Right forelimb (tissue), 1 donor: ENCODE measurements at regions not wholly inside any gene's neighbourhood (a gene's known extent, or its start where the extent isn't known, plus 50 kb on each side); places are given as distances from the start of the nearest gene placed in this dataset.
"Not testable (repeated sequence)": the region's sequence is repeated elsewhere in the genome, so short reads cannot be mapped to it uniquely, and the experiment has no call there.

Experiments
- DNase-seq: peaks from one replicate; pipeline ENCODE4 v3.0.0-alpha.2; 2018

DNA sequence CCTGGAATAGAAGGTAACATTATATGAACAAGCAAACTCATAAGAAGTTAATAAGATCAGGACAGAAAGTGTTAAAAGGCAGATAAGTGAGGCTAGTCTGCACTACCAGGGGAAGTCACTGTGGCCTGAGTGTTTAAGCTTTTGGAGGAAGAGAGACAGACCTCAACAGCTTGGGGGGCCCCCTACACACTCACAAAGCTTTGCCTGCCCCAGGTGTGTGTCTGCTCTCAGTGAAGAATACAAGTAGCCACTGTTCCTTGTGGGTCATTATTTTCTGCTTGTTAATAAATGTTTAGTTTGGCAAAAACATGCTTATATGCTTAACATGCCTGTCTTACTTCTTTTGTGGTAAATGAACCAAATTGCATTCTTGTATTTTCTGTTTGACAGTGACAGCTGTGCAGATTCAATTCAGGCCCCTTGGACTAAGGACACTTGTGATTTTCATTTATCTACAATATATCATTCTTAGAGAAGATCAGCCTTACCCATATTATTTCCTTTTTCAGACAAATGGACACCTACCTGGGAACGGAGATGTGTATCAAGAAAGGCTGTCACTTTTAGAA, 50.7 kb upstream of the C12orf71 start:
- DNase-seq: no peak

DNA sequence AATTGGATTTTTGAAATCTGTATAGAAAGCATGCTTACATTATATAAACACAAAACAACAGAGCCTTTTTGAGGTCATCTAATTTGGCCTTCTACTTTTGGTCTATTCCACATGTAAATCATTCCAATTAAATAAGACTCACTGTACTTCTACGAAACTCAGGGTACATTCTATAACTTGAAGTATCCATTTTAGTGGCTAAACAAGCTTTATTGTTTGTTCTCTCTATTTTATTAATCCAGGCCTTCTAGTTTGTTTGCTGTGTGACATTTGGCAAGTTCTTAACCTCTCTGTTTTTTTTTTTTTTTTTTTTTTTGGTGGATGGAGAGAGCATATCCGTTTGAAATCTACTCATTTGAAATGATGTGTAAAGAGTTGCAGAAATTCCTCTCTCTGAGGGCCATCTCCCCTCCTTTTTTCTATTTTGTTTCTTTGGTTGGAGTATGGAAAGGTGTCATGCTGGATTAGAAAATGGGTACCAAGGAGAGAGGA, 58.1 kb upstream of the C12orf71 start:
- DNase-seq: no peak

DNA sequence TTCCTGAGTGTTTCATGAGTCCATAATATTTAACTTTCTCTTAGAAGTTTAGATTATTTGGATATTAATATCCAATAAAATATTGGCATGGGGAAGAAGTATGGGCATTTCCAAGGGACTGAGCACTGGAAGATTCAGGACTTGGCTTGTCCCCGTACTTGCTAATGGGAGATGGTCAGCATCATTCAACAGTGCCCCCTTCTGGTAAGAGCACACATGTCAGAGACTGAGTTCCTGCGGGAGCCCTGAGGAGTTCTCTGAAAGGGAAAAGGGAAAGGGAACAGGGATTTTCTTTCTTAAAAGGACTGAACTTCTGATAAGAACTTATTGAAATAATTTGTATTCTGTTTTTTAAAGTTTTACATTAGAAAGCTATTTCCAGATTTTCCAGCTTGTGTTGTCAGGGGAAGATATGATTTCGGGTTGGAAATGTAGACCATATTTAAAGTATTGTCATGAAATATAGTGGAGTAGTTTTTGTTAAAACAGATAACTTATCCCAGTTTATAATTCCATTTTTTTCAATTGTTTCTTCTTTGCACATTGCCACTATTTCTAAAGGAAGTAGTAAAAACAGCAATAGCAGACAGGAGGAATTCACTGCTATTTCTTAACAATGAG, 59.8 kb upstream of the C12orf71 start:
- DNase-seq: peak; percentile 57

DNA sequence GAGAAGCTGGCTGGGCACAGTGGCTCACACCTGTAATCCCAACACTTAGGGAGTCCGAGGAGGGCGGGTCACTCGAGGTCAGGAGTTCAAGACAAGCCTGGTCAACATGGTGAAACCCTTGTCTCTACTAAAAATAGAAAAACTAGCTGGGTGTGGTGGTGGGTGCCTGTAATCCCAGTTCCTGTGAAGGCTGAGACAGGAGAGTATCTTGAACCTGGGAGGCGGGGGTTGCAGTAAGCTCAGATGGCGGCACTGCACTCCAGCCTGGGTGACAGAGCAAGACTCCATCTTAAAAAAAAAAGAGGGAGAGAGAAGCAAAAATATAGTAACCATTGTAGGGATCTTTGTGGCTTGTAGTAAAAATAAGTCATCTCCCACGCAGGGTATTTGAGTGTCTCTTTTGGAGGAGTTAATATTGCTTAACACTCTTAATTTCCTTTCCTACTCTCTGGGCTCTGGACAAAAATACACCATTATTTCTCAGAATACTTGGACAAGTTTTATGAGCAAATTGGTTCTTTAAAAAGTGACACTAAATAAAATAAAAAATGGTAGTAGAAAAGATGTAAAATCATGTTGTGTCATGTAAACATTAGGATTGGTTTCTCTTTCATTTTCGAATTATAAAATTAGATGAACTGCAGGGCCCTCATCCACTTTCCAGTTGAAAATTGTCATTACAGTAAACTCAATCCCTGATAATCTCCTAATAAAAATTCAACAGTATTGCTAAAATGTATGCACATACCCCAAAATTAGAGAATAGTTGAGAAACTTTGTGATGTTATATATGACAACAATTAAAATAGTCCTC, 61.1 kb upstream of the C12orf71 start:
- DNase-seq: no peak

DNA sequence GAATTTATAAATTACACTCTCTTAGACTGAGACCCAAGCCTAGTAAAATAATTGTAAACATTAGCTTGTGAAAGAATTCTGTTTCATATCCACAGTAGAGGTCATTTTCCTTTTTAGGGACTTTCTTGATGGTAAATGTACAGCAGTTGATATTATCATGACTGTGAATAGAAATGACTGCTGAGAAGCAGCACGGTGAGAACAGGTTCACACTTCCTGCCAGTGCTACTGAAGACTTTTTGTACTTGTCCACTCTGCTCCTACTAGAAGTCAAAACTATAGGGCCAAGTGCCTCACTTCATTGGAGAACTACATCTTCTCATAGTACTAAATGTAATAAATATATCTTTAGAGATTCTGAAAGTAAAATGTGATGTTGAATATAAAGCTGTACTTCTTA, 63.3 kb upstream of the C12orf71 start:
- not testable (repeated sequence) for DNase-seq

DNA sequence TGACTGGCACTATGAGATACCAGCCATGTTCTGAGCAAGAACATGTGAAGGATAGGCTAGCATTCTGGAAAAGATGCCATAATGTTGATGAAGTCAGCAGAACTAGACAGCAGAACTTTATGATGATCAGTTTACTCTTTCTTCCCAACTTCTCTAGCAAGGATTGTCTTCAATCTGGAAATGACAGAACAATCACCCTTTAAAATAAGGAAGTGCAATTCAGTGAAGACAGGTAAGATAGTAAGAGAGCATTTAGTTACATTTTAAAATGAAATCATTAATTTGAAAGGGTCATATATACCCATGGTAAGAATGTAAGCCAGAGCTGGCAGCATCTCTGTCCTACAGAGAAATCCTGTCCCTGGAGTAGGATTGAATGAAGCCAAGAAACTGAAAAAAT, 66.0 kb upstream of the C12orf71 start:
- no peak for DNase-seq

DNA sequence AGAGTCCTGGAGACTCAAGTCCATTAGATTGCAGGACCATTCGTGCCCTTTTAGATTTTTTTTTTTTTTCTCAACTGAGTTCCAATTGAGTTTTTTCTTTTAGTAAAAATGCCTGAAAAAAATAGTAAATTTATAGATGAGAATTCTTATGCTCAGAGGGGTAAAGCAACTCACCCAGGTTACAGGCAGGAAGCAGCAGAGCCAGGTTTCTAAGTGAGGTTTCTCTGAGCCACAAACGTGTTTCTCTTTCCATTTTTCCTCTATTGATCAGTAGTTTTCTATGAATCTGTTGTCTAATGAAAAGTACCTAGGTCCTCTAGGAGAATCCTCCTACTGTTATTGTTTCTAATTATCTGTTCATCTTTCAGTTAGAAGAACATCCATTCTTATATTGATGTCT, 66.4 kb upstream of the C12orf71 start:
- no peak for DNase-seq

DNA sequence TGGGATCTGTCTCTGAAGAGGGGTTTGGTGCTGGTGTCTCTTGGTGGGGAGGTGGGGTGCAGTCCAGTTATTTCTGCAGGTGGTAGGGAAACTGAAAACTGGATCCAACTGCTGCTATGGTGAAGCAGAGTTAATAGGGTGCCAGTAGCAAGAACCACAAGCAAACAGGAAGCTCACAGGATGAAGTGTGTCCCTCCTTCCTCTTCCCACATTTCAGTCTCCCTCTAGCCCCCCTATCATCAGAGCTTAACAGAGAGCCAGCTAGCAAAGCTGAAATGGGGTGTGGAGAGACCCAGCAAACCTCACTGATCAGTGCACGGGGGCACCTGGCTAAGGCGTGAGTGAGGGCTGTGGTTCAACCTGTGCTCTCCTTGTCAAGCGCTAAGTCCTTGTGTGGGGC, 69.1 kb upstream of the C12orf71 start:
- DNase-seq: no peak

DNA sequence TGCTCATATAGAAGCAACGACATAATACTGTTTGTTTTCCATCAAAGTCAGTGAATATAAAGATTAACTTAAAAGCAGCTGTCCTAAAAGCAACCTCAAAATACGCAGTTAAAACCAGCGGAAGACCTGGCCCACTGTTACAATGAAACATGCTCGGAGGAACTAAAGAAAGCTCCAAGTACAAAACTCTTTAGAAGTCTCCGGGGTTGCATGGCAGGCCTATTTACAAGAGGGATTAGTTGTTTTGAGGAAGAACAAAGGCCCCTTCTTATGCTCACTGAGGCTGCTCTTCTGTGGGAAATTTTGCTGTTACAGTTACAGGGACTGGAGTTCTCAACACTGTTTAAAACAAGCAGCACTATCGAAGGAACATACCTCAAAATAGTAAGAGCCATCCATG, 75.9 kb upstream of the C12orf71 start:
- no peak for DNase-seq

DNA sequence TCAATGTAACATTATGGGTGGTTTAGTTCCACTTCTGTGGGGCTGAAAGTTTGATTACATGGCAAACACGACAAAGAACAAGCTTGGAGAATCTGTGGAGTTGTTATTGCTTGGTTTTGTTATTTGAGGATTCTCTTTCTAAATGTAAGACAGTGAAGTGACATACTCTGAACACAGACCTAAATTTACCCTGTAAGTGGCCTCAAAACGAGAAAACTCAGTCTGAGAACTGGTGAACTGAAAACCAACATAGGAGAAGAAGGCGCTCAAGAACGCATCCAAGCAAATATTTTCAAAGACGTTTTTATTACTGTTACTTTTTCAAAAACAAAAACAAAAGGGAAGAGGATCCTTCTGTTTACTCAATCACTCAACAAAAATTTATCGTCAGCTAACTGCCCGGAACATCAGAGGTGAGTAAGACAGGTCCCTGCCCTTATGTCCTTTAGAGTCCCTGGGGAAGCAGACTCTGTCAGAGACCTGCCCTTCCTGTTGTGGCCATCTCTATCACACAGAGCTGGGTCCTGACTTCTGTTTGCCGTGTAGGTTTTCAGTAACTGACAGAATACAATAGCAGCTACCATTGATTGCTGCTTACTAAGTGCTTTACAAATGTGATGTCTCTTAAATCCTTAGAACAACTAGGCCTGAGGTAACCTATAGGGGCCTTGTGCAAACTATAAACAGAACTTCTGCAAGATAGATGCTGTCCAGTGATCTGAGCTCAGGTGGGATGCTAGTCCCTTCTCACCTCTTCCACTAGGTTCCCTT, 79.3 kb upstream of the C12orf71 start:
- DNase-seq: no peak

DNA sequence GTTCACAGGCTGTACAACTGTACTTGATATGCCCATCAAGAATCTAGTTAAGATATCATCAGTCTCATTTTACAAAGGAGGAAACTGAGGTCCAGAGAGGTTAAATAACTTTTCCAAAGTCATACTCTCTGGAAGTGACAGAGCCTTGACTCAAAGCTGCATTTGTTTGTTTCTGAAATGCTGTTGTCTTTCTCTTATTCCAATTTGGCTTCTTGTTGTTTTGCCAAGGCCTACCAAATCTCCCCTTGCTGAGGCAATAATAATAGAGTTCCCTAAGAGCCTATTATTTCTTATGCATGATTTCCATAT, 79.8 kb upstream of the C12orf71 start:
- DNase-seq: no peak

DNA sequence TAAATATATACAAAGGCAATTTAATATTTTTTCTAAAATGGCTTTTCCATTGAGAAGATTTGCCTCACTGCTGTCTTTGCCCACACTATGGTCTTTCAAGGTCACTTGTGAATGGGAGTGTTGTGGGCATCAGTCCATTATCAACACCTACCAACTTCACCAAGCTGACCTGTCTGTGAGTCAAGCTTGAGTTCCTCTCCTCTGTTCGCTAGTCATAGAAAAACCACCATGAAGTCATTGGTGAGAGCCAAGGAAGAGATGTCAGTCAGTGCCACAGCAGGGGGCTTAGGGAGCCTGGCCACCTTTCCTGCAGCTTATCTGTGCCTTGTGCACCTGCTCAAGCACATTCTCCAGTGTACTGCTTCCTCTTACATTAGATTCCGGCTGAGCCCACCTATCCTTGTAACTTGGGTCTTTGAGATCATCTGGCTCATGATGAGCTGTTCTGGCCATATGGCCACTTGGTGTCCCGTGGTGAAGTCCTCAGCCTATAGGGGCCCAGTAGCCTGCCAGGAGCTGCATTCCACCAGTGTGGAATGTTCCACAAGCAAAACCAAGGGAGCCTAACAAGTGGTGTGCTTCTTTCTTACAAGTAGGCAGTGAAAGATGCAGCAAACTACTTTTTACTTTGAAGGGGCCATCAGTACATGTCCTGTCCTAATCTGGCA, 80.8 kb upstream of the C12orf71 start:
- no peak for DNase-seq

DNA sequence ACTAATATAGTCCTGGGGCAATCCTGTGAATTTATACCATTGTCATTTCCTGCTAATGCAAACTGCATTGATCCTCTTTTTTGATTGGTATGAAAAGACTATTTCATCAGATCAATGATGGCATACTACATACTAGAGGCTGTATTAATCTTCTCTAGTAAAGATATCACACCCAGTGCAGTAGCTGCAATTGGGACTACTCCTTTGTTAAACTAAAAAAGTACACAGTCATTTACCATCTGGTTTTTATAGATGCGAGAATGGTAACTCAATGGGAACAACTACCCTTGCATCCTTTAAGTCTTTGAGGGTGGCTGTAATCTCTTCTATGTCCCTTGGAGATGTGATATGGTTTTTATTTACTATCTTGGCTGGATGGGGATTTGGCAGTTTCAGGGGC, 80.2 kb upstream of the STK38L start:
- no peak for DNase-seq

DNA sequence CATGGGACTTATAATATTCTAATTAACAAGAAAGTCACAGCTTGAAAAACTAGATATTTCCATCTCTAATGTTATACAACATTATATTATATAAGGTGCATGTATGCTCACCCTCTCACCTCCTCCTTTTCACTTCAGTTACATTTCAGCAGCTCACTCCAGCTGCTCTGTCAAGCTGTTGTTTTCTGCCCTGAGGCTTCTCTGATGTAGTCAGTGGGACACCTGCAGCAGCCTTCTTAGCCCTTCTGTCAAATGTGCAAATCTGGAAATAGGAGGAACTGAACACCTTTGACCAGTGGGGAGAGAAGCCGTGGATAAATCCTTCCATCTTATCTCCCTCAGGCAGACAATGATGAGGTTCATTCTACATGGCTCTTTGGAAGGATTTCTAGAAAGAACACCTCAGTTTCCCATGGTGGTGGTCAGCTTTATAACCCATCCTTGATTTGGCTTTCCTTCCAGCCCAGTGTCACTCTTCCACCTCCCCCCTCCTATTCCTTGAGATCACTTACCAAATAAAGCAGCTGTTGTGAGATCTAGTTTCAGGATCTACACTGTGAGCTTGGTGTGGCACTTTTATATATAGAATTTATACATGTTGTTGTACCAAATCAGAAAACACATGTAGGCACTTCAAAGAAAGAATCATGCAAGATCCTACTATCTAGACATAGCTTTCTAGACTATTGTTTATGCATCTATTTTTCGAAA, 79.6 kb upstream of the STK38L start:
- DNase-seq: no peak

DNA sequence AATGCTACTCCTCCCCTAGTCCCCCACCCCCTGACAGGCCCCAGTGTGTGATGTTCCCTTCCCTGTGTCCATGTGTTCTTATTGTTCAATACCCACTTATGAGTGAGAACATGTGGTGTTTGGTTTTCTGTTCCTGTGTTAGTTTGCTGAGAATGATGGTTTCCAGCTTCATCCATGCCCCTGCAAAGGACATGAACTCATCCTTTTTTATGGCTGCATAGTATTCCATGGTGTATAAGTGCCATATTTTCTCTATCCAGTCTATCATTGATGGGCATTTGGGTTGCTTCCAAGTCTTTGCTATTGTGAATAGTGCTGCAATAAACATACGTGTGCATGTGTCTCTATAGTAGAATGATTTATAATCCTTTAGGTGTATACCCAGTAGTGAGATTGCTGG, 78.1 kb upstream of the STK38L start:
- DNase-seq: not testable (repeated sequence)

DNA sequence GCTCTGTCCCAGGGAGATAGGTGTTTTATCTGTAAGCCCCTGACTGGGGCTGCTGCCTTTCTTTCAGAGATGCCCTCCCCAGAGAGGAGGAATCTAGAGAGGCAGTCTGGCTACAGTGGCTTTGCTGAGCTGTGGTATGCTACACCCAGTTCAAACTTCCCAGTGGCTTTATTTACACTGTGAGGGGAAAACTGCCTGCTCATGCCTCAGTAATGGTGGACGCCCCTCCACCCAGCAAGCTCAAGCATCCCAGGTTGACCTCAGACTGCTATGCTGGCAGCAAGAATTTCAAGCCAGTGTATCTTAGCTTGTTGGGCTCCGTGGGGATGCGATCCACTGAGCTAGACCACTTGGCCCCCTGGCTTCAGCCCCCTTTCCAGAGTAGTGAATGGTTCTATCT, 72.6 kb upstream of the STK38L start:
- not testable (repeated sequence) for DNase-seq

DNA sequence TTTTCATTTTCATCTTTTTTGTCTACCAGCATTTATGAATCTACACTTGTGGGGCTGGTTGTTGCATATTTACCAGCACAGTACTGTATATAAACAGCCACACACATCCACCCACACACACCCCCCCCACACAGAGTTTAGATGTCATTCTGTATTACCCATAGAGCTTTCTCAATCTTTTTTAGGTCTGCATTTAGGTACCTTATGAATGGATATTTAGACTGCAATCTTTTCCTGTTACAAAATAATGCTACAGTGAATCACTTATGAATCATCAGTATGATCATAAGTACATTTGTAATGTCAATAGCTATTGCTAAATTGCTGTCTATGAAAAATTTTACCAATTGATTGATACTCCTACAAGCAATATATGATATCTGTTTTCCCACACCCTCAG, 67.3 kb upstream of the STK38L start:
- DNase-seq: no peak

DNA sequence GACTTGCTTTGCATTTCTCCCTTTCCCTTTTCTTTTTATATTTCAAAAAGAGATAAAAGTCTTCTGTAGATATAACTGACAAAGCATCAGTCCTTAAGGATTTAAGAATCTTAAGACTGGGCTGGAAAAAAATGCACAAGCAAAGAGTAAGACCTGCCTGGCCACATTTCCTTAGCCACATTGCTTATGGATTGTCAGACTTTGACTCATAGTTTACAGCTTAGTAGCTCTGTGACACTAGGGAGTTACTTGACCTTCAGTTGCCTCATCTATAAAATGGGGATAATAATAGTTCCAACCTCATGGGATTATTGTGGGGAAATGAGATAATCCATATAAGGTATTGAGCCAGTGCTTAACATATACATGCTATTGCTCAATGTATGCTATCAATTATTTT, 66.4 kb upstream of the STK38L start:
- DNase-seq: no peak

DNA sequence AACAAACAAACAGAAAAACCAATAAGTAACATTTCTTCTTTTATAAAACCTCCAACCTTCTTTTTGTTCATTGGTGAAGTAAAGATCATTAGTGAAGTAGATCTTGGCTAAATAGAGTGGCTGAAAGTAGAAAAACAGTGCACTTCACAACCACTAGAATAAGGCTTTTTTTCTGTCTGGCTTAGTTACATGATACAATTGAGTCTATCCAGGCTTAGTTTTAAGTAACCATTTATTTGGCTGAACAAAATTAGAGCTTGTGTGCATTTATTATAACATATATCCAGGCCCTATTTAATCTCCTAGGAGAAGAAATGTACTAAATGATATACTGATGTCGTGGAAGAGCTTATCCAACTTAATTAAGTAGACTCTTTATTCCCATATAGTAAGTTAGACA, 65.8 kb upstream of the STK38L start:
- no peak for DNase-seq

DNA sequence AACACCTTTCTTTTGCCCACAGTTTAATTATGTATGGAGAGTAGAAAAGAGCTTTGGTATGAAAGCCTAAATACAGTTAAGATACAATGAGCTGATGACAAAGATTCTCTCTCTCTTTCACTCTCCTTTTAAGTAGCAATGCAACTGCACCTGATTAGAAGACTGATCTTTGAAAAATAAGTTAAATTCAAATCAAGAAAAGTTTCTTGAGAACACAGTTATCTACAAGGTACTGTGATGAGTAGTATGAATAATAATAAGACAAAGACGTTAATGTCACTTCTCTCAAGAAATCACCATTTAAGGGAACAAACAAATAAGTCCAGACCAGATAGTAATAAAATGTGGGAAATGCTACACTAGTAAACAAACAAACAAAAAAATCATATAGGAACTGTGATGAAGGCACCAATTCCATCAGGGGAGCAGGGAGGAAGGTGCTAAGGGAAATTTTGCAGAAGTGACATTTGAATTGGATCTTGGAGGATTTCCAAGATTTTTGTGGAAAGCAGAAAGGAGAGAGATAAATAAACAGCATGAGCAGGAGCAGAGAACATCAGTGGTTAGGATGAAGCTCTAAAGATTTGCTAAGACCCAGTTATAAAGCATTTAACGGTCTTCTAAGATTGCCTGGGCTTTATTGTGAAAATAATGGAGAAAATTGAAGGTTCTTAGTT, 65.2 kb upstream of the STK38L start:
- no peak for DNase-seq

DNA sequence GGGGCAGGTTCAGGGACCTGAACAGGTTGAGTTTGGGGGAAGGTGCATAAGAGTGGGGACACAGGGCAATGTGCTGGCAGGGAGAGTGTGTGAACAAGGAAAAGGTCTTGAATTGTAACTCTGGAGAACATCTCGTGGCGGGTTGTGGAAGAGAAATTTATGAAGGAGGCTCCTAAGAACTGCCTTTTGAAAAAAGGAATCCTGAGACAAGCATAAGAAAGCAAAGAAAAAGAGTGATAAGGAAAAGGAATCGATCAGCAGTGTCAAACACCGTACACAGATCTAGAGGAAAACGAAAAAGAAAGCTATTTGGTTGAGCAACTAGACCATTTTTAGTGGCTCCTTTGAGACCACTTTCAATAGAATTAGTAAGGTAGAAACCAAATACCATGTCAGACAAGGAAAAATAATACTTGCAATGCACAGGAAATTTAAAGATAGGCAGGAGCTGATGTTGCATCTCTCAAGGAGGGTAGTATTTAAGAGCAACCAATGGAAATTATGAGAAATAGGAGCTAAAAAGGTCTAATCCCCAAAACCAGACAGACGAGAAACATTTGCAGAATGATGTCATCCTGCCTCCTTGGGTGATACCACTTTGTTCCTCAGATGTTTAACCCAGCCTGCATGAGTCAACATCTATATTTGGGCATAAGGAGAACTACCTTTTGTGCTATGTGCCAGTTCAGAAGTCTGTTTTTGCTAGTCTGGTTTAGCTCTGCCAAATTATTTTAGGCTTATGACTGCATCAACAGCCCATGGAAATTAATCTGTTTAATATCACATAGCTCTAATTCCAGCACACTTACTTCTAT, 64.5 kb upstream of the STK38L start:
- DNase-seq: no peak
